ENCODE measurements at regions not wholly inside any gene's neighbourhood (a gene's known extent, or its start where the extent isn't known, plus 50 kb on each side); places are given as distances from the start of the nearest gene placed in this dataset.

DNA sequence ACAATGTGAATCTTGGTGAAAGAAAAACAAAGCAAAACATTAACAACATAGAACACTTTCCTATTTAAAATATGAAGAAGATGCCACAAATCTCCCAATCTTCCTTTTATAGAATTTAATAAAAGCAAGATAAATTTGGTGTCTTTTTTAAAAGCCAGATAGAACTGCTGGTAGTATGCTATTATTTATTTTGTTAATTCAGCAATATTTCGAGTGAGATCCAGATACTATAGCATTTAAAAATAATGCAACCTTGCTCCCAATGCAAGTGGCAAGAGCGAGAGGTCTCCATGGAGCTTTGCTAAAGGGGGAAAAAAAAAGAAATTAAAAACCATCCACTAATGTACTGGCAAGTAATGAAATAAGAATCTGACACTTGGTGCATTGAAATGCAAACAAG, 121.8 kb downstream of the IL20RB start:
- TF ChIP-seq, protein P1, sequence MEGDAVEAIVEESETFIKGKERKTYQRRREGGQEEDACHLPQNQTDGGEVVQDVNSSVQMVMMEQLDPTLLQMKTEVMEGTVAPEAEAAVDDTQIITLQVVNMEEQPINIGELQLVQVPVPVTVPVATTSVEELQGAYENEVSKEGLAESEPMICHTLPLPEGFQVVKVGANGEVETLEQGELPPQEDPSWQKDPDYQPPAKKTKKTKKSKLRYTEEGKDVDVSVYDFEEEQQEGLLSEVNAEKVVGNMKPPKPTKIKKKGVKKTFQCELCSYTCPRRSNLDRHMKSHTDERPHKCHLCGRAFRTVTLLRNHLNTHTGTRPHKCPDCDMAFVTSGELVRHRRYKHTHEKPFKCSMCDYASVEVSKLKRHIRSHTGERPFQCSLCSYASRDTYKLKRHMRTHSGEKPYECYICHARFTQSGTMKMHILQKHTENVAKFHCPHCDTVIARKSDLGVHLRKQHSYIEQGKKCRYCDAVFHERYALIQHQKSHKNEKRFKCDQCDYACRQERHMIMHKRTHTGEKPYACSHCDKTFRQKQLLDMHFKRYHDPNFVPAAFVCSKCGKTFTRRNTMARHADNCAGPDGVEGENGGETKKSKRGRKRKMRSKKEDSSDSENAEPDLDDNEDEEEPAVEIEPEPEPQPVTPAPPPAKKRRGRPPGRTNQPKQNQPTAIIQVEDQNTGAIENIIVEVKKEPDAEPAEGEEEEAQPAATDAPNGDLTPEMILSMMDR (conservative IDR thresholded peaks at IDR 0.05; ENCODE audit: low read length) = no peak
- no peak for TF ChIP-seq EZH2phosphoT487 (IDR thresholded peaks at IDR 0.05; ENCODE audit: borderline replicate concordance, low read depth, low read length)
